SK-N-SH (cell line): ENCODE measurements at regions not wholly inside any gene's neighbourhood (a gene's known extent, or its start where the extent isn't known, plus 50 kb on each side); places are given as distances from the start of the nearest gene placed in this dataset.

Experiments
- CTCF ChIA-PET: fragments of 300-600, 350-600 bp; formaldehyde crosslinking; extraction: SDS; loops from one replicate; lab custom pipeline; 2021; lab: Yijun Ruan, JAX
- POLR2A ChIA-PET: fragments of 350-600 bp; sonication (Branson Sonifier 250); formaldehyde crosslinking; extraction: SDS; loops from one replicate; lab custom pipeline; 2020; ENCODE audit warnings: antibody characterized with exemption, inconsistent platforms; lab: Yijun Ruan, JAX
- DNase-seq: peaks from one replicate; pipeline ENCODE4 v3.0.0; 2012
- H2AFZ ChIP-seq: fragments of 200-600 bp; sonication (generic); 2 replicates; pipeline ENCODE4 v1.8.1; 2016; ENCODE audit warnings: antibody characterized with exemption, mild to moderate bottlenecking, low read depth
- H3F3A ChIP-seq: fragments of 200-600 bp; sonication (generic); replicated peaks from 2 replicates; pipeline ENCODE3; 2016; ENCODE audit warnings: antibody characterized with exemption, mild to moderate bottlenecking; ENCODE audit not compliant: insufficient read depth
- H3K27ac ChIP-seq, 2 experiments: fragments of 200-500 bp in 1 of 2; fragments of 200-600 bp in 1 of 2; sonication (Bioruptor generic) in 1 of 2; sonication (generic), shearing (Covaris generic) in 1 of 2; 2 replicates each; pipeline versions ENCODE4 v1.5.1 to v1.6.1; 2014 to 2016; ENCODE audit warnings: low read depth in 2 of 2, inconsistent platforms in 1 of 2, low read length in 1 of 2, mild to moderate bottlenecking in 1 of 2, mixed read lengths in 1 of 2
- H3K27me3 ChIP-seq: fragments of 200-600 bp; sonication (generic), shearing (Covaris generic); 2 replicates; pipeline ENCODE4 v1.6.1; 2016; ENCODE audit warnings: mixed run types; ENCODE audit not compliant: insufficient read depth
- H3K36me3 ChIP-seq, 2 experiments: fragments of 200-500 bp in 1 of 2; fragments of 200-600 bp in 1 of 2; sonication (Bioruptor generic) in 1 of 2; sonication (generic) in 1 of 2; replicated peaks in 1 of 2; 2 replicates each; pipeline versions ENCODE3 to v1.5.1; 2014 to 2016; ENCODE audit warnings: low read length in 1 of 2, mild to moderate bottlenecking in 1 of 2; ENCODE audit not compliant: insufficient read depth in 2 of 2, control insufficient read depth in 1 of 2
- H3K4me1 ChIP-seq, 2 experiments: fragments of 200-500 bp in 1 of 2; fragments of 200-600 bp in 1 of 2; sonication (Bioruptor generic) in 1 of 2; sonication (generic), shearing (Covaris generic) in 1 of 2; 2 replicates each; pipeline versions ENCODE4 v1.5.1 to v1.6.1; 2014 to 2016; ENCODE audit warnings: low read depth in 1 of 2, low read length in 1 of 2, mixed run types in 1 of 2; ENCODE audit not compliant: insufficient read depth in 2 of 2, control insufficient read depth in 1 of 2
- H3K4me2 ChIP-seq: fragments of 200-600 bp; sonication (generic), shearing (Covaris generic); 2 replicates; pipeline ENCODE4 v1.6.1; 2017; ENCODE audit warnings: mixed run types
- H3K4me3 ChIP-seq, 2 experiments: fragments of 200-500 bp in 1 of 2; fragments of 200-600 bp in 1 of 2; sonication (Bioruptor generic) in 1 of 2; sonication (generic), shearing (Covaris generic) in 1 of 2; 2 replicates each; pipeline versions ENCODE4 v1.5.1 to v1.8.1; 2014 to 2016; ENCODE audit warnings: low read depth in 2 of 2, inconsistent platforms in 1 of 2, low read length in 1 of 2, mild to moderate bottlenecking in 1 of 2, mixed read lengths in 1 of 2, moderate library complexity in 1 of 2
- H3K79me2 ChIP-seq: fragments of 200-600 bp; sonication (generic); 2 replicates; pipeline ENCODE4 v1.8.1; 2017; ENCODE audit warnings: mild to moderate bottlenecking; ENCODE audit not compliant: insufficient read depth
- H3K9ac ChIP-seq: fragments of 200-600 bp; sonication (generic); 2 replicates; pipeline ENCODE4 v1.6.1; 2017; ENCODE audit warnings: mixed run types
- H3K9me2 ChIP-seq: fragments of 200-600 bp; sonication (generic); 2 replicates; pipeline ENCODE4 v1.6.1; 2017; ENCODE audit warnings: mixed run types
- H3K9me3 ChIP-seq: fragments of 200-600 bp; sonication (generic); 2 replicates; pipeline ENCODE4 v1.6.1; 2017; ENCODE audit warnings: mixed run types, mild to moderate bottlenecking, moderate library complexity
- H4K20me1 ChIP-seq: fragments of 200-600 bp; sonication (generic); 2 replicates; pipeline ENCODE4 v1.6.1; 2017; ENCODE audit warnings: mild to moderate bottlenecking, mixed run types; ENCODE audit not compliant: insufficient read depth
- CHD2 ChIP-seq: fragments of 150-350 bp; IDR thresholded peaks from 2 replicates; pipeline ENCODE4 v1.6.1; 2018; ENCODE audit warnings: low read length; ENCODE audit not compliant: partially characterized antibody
- CTCF ChIP-seq: fragments of 200-600 bp; sonication (generic); IDR thresholded peaks from 2 replicates; pipeline ENCODE4 v1.6.1; 2017; ENCODE audit warnings: antibody characterized with exemption, mild to moderate bottlenecking, moderate library complexity
- FOSL2 ChIP-seq: IDR thresholded peaks from 2 replicates; pipeline ENCODE4 v1.4.0; 2012; ENCODE audit warnings: low read depth, mild to moderate bottlenecking, moderate library complexity, borderline replicate concordance
- FOXM1 ChIP-seq: IDR thresholded peaks from 2 replicates; pipeline ENCODE4 v1.4.0; 2012; ENCODE audit warnings: low read depth, mild to moderate bottlenecking
- GATA2 ChIP-seq: sonication (generic); formaldehyde crosslinking; IDR thresholded peaks from 2 replicates; pipeline ENCODE4 v1.5.0; 2020; ENCODE audit warnings: mild to moderate bottlenecking, missing genetic modification reagents
- JUND ChIP-seq: IDR thresholded peaks from 2 replicates; pipeline ENCODE4 v1.4.0; 2012
- NFIC ChIP-seq: IDR thresholded peaks from 2 replicates; pipeline ENCODE4 v1.4.0; 2012; ENCODE audit warnings: borderline replicate concordance
- NRF1 ChIP-seq: IDR thresholded peaks from 2 replicates; pipeline ENCODE4 v1.6.1; 2012; ENCODE audit warnings: low read depth, mild to moderate bottlenecking, low read length
- POLR2AphosphoS5 ChIP-seq: IDR thresholded peaks from 2 replicates; pipeline ENCODE4 v1.6.1; 2012; ENCODE audit warnings: low read depth, low read length
- RAD21 ChIP-seq: IDR thresholded peaks from 2 replicates; pipeline ENCODE4 v1.6.1; 2012; ENCODE audit warnings: mild to moderate bottlenecking, low read length
- RXRA ChIP-seq: IDR thresholded peaks from 2 replicates; pipeline ENCODE4 v1.4.0; 2012; ENCODE audit warnings: low read depth, mild to moderate bottlenecking, borderline replicate concordance
- SMC3 ChIP-seq: IDR thresholded peaks from 2 replicates; pipeline ENCODE4 v1.6.1; 2012; ENCODE audit warnings: low read depth, low read length, improper control_type of control experiment
- TAF1 ChIP-seq: IDR thresholded peaks from 2 replicates; pipeline ENCODE4 v1.6.1; 2012; ENCODE audit warnings: low read depth, mild to moderate bottlenecking, low read length, moderate library complexity, borderline replicate concordance
- TCF12 ChIP-seq: IDR thresholded peaks from 2 replicates; pipeline ENCODE4 v1.4.0; 2012
- TEAD4 ChIP-seq: IDR thresholded peaks from 2 replicates; pipeline ENCODE4 v1.4.0; 2012; ENCODE audit warnings: mild to moderate bottlenecking, borderline replicate concordance; ENCODE audit not compliant: insufficient read depth
- YY1 ChIP-seq: IDR thresholded peaks from 2 replicates; pipeline ENCODE4 v1.4.0; 2012; ENCODE audit warnings: low read depth, mild to moderate bottlenecking
- WGBS: methylation state at CpG from one replicate; pipeline ENCODE4 v1.1.6; 2017; ENCODE audit warnings: low lambda C conversion rate; 5-methylcytosine and 5-hydroxymethylcytosine counted together
- TF ChIP-seq, protein P1 (sequence below): fragments of 150-350 bp; IDR thresholded peaks from 2 replicates; pipeline ENCODE4 v1.6.1; 2016; ENCODE audit warnings: mild to moderate bottlenecking, low read depth, low read length
- TF ChIP-seq, protein P2 (sequence below): IDR thresholded peaks from 2 replicates; pipeline ENCODE4 v1.4.0; 2012; ENCODE audit warnings: low read depth, borderline replicate concordance
- TF ChIP-seq, protein P3 (sequence below): IDR thresholded peaks from 2 replicates; pipeline ENCODE4; 2012

DNA sequence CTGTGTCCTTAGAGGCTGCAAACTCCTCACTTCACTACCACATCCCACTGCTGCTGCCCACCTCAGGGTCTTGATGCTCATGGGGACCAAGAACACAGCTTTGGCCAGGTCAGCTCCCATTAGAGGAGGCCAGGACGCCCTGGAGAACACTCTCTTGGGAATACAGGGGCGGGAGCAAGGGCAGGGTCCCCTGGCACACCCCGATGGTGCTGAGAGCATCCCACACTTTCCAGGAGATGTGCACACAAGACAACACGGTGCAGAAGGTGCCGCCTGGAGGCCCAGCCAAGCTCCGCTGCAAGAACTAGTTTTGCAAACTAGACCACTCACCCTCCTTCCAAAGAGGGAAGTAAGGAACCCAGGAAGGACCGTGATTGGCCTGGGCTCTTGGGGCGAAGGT is 304.4 kb upstream of the SALL3 start:
- Histone ChIP-seq H3K4me3 (no peak overlapping the region), H3K9me3 (no peaks in the 10 kb centered on the region), H3F3A (no peaks in the 10 kb centered on the region), H3K27me3 (peaks cover 37% of the 10 kb centered on the region; the same call in 1 of the 2 replicates), H3K36me3 (no peaks in the 10 kb centered on the region), H3K79me2 (no peaks in the 10 kb centered on the region), H4K20me1 (no peaks in the 10 kb centered on the region), H3K27ac (no peak overlapping the region), H3K4me2 (no peak overlapping the region), H2AFZ (no peak overlapping the region), H3K9ac (no peak overlapping the region), H3K9me2 (no peaks in the 10 kb centered on the region), H3K4me1 (peaks cover 0 to 3% of the 10 kb centered on the region in 2 experiments; a peak in 1 of 4 replicates)
- ChIA-PET CTCF (no interaction called here), POLR2A (no interaction called here)
- WGBS, result 0% methylated on average over 4 of the region's 8 CpGs
- no peak for TF ChIP-seq JUND
- no peak for TF ChIP-seq CTCF
- no peak for TF ChIP-seq NFIC
- no peak for TF ChIP-seq TCF12
- no peak for TF ChIP-seq TEAD4
- TF ChIP-seq, protein P1, sequence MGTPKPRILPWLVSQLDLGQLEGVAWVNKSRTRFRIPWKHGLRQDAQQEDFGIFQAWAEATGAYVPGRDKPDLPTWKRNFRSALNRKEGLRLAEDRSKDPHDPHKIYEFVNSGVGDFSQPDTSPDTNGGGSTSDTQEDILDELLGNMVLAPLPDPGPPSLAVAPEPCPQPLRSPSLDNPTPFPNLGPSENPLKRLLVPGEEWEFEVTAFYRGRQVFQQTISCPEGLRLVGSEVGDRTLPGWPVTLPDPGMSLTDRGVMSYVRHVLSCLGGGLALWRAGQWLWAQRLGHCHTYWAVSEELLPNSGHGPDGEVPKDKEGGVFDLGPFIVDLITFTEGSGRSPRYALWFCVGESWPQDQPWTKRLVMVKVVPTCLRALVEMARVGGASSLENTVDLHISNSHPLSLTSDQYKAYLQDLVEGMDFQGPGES, result no peak
- no peak for TF ChIP-seq SMC3
- TF ChIP-seq FOXM1, result no peak
- TF ChIP-seq RXRA, result no peak
- TF ChIP-seq YY1, result no peak
- no peak for TF ChIP-seq GATA2 (CRISPR knock-in tag)
- TF ChIP-seq NRF1, result no peak
- TF ChIP-seq FOSL2, result no peak
- TF ChIP-seq POLR2AphosphoS5, result no peak
- TF ChIP-seq, protein P2, sequence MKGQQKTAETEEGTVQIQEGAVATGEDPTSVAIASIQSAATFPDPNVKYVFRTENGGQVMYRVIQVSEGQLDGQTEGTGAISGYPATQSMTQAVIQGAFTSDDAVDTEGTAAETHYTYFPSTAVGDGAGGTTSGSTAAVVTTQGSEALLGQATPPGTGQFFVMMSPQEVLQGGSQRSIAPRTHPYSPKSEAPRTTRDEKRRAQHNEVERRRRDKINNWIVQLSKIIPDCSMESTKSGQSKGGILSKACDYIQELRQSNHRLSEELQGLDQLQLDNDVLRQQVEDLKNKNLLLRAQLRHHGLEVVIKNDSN, result no peak
- TF ChIP-seq, protein P3, sequence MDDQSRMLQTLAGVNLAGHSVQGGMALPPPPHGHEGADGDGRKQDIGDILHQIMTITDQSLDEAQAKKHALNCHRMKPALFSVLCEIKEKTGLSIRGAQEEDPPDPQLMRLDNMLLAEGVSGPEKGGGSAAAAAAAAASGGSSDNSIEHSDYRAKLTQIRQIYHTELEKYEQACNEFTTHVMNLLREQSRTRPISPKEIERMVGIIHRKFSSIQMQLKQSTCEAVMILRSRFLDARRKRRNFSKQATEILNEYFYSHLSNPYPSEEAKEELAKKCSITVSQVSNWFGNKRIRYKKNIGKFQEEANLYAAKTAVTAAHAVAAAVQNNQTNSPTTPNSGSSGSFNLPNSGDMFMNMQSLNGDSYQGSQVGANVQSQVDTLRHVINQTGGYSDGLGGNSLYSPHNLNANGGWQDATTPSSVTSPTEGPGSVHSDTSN, result no peak
- TF ChIP-seq CHD2, result no peak
- TF ChIP-seq TAF1, result no peak
- TF ChIP-seq RAD21, result no peak
- no peak for DNase-seq
